Retina (tissue), 1 donor: ENCODE measurements at regions not wholly inside any gene's neighbourhood (a gene's known extent, or its start where the extent isn't known, plus 50 kb on each side); places are given as distances from the start of the nearest gene placed in this dataset.
A peak's percentile ranks its signal among the peaks of the same experiment; 100 is the strongest.
"Not testable (repeated sequence)": the region's sequence is repeated elsewhere in the genome, so short reads cannot be mapped to it uniquely, and the experiment has no call there.

ENCODE experiments used
- DNase-seq: peaks from one replicate; pipeline ENCODE4 v3.0.0-alpha.2; 2016

DNA sequence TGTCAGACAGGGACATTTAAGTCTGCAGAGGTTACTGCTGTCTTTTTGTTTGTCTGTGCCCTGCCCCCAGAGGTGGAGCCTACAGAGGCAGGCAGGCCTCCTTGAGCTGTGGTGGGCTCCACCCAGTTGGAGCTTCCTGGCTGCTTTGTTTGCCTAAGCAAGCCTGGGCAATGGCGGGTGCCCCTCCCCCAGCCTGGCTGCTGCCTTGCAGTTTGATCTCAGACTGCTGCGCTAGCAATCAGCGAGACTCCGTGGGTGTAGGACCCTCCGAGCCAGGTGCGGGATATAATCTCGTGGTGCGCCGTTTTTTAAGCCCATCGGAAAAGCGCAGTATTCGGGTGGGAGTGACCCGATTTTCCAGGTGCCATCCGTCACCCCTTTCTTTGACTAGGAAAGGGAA is 387.7 kb upstream of the ACTBL2 start:
- DNase-seq: not testable (repeated sequence)

DNA sequence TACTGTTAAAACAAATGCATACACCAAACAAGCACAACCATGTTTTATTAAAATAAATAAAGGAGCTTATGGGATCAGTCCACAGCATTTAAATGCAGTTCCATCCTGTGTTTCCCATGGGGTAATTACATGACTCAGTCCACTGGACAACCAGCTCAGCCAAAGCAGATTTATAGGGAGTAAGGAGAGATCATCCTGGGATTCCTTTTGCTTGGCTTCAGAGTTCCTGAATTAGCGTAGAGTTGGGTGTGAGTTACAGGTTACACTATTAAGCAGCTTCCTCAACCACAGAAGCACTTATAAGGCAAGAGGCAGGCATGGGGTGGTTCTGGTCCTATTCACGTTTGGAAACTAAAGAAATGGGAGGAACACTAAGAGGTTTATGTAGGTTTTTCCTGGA is 381.1 kb upstream of the ACTBL2 start:
- DNase-seq: no peak

DNA sequence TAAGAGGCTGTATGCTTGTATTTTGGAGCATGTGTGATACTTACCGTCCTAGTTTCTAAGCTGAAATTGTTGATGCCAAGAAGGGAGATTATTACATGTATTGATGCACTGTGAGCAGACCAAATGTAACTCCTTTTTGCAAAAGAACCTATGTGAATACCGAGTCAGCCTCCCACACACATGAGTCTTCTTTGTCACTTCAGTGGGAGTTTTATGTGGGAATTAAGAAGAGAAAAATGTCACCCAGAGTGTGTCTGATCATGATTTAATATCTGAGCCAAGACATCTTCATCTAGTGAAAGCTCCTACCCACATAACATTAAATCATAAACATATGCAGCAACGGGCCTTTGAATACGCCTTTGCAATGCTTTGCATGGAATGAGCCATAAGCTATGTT is 380.3 kb upstream of the ACTBL2 start:
- no peak for DNase-seq

DNA sequence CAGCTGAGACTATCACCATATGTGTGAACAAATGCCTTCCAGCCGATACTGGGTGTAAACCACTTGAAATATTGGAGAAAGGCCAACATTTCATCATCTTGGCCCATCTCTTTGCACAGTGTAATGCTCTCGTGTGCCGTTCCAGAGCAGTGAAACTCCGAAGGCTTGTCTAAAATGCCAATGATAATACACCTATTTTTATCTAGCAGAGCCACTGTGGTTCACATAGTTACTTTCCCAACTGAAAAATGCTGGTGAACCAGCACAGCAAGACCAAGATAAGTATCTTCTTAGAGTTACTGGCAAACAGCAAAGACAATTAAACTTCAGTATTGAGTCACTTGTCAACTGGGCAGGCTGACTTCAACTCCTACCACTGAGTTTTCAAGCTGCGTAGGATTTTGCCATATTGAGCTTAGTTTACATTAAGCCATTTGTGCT is 379.9 kb upstream of the ACTBL2 start:
- DNase-seq: no peak

DNA sequence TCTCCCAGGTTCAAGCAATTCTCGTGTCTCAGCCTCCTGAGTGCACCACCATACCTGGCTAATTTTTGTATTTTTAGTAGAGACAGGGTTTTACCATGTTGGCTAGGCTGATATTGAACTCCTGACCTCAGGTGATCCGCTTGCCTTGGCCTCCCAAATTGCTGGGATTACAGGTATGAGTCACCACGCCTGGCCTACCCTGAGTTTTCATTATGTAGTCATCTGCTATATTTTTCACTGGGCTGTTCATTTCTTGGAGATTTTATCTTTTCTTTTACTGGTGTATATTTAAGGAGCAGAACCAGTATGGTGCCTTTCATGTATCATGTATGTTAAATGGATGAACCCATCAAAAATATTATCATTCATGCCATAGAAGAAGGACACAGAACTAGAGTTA is 377.0 kb upstream of the ACTBL2 start:
- DNase-seq: no peak

DNA sequence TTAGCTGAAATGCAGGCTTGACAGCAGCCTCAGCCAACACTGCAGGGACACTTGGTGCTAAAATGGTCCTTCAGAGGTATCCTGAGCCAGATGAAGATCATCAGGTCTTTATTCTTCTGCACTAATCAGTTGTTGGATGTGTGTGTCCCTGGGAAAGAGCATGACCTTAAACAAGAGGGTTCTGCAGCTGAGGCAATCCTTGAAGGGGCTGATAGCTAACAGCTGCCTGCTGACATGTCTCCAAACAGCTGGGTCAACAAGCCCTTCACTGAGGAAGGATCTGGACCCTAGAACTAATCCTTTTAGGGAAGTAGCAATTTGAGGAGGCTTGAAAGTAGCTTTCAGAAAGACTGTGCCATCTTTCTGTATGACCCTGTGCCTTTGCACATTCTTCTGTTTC is 376.3 kb upstream of the ACTBL2 start:
- no peak for DNase-seq

DNA sequence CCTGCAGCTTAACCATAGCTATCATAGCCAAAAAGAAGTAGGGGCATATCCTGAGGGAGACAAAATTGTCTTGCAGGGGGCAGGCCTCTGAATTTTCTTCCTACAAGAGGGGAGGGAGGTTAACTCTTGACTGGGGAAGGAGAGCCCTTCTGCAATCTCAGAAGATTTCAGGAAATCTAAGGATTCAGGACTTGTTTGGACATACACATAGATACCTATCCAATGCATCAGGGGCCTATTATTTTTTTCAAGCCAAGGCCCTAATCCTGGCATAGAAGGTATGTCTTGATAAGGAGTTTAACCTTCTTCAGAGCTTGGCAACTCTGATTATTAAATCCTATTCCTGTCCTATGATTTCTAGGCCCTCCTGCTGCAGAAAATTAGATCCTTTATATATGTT is 375.1 kb upstream of the ACTBL2 start:
- no peak for DNase-seq

DNA sequence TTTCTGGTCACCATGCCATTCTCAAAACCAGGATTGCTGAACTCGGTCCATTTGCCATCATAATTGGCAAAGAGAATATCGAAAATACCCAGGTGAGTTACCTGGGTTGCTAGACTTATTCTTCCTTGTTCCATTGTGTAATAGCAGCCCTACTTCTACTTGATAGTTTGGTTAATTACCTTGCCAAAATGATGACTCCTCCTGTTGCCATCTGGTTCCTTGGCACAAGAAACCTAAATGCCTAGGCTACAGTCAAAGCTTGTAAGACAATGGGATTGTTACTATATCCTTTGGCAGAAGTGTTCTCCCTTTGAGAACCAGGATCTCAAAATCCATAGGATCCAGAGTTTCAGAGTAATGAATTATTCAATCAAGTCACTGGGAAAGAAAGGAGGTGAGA is 373.2 kb upstream of the ACTBL2 start:
- DNase-seq: no peak

DNA sequence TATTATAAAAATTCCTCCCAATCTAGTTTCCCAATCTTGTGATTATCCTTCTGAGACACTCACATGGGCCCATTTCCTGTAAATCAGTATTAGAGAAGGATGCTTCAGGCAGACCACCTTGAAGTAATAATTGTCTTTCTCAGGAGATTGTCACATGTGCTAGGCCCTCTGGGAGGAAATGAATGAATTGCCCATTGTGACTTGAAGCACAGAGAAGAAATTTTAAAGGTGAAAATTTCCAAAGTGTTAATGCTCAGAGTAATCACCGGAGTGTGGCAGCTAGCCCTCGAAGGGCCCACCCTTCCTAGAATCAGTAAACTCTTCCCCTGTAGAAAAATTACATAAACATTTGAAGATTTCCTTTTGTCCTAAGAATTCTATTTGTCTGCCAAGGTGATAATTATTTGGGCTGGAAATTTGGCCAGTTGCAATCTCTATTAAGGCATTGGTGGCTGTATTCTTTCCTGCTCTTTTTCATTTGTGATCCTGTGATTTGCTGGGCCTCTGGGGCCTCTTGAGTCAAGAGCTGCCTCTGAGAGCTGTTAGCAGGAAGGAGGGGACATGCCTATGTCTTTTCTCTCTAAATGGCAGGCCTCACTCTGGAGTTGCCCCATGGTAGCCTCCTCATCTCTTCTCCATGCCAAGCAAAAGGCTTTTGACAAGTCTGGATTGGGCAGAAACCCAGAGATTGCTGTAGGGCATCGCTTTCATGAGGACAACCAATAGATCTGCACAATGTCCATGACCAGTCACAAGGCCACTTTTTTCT is 371.5 kb upstream of the ACTBL2 start:
- DNase-seq: no peak

DNA sequence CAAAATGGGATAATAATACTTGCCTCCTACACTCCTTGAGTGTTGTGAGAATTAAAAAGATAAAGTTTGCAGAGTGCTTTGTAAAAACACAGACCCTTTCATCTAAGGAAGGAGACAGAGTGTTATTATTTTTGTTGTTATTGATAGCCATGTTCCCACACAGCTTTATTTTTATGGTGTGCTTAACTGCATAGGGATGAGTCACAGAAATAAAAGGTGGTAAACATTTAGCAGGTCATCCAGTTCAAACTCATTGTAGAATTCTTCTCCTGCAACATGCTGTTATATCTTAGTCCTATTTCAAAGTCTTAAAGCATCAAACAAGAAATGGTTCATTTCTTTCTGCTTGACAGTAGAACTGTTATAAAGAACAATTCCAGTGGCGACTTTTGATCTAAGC is 367.5 kb upstream of the ACTBL2 start:
- no peak for DNase-seq

DNA sequence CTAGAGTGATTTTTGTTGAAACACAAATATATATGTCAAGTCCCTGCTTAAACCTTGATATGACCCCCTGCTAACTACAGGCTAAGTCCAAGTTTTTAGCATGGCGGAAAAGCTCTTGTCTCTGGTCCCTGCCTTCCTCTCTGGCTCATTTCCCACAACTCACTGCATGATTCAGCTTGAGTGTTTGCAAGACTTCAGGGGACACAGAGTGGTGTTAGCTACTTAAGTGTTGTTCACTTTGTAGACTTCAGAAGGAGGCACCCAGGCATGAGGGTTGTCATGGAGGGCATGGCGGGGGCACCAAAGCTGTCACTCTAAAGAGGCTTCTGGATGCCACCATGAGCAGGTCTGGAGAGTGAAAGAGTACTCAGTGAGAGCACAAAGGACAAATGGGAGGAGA is 362.4 kb upstream of the ACTBL2 start:
- no peak for DNase-seq

DNA sequence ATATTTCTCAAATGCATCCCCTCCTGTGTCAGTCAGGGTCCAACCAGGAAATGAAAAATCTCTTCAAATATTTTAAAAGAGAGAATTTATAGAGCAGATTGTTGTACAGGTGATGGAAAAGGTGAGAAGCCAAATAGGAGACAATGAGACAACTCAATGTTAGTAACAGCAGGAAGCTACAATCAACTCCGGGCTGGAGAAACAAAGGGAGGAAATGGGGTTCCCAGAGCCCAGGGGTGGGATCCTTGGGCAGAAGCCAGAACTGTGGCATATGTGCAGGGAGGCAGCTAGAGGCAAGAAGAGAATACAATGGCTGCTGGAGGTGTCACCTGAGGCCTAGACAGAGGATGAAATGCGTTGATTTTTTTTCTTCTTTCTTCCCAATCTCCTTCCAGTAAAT is 361.8 kb upstream of the ACTBL2 start:
- DNase-seq: no peak

DNA sequence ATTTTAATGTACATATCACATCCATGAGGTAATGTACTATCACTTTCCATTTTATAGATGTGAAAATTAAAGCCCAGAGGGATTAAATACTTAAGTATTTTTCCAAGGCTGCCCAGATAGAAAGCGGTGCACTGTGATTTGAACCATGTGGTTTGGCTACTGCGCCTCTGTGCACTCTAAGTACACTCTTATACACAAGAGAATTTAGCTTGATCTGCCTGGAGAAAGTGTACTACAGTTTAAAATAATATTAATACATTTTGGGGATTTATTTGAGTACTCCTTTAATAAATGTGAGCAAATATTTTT is 360.4 kb upstream of the ACTBL2 start:
- no peak for DNase-seq

DNA sequence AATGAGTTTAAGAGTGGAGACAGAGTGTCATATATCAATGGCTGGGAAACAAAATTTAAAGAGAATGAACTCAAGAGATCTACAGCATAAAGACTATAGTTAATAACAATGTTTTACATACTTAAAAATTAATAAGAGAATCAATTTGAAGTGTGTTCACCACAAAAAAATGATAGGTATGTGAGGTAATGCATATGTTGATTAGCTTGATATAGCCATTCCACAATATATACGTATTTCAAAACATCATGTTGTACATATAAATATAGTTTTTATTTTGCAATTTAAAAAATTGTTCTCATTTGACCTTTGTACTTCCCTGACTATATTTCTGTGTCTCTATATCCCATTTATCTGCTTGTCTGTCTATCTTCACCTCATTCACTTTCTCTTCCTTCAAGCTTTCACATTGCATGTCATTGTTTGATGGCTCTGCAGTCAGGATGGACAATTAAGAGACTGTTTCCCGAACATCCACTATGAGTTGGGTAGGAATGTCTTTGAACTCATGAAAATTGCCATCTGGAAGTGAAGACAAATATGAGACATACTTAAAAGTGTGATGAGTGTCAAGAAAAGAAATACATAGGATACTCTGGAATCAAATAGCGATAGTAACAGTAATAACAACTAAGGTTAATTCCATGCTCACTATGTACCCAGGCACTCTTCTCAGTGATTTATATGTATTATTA is 359.9 kb upstream of the ACTBL2 start:
- DNase-seq: no peak

DNA sequence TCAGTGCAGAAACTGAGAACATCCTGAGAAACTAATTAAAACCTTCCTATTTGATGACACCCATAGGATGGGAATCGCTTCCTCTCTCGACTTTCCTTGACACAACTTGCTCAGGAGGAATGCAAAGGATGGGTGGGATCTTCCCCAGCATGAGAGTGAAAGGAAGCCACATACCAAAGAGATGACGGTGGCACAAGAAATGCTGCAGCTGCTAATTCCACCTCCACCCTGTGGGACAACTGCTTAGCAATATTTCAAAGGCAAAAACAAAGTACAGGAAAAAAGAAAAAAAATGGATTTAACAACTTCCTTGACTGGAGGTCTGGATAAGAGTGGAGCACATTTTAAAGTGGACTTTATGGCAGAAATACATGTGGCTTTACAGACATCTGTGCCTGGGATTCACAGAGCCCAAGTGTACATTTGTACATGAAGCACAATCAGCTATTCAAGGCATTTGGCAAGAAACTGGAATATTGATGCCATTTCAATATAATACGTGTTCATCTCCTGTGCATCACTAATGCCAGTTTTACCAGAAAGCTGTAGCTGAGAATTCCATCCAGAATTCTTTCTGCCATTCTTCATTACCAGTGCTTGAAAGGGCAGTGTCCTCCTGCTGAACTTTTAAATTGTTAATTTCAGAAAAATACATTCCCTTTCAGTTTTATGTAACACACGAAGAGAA is 359.2 kb upstream of the ACTBL2 start:
- peak; percentile 56 for DNase-seq

DNA sequence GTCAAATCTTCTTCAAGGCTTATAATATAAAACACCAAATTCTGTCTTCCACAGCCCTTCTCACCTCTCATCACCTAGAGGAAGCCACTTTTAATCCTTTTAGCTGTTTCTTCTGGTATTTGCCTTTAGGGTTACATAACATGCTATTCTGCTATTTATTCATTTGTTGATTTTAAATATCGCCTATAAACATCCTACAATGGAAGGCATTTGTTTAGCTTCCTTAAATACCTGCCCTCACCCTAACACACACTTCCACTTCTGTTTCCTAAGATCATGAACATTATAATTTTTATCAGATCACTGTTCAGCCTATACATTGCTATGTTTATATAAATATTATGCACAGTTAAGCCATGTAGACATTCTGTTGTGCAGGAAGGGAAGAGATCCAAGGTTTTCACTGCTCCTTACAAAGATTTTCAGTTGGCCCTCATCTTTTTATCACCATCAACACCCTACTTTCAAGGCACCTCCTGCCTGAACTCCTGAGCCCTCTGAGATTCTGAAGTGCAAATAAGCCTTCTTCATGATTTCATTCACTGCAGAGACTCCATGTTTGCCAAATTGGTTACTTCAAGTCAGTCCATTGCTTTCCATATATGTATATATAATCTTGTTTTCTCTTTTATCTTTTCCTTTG is 356.9 kb upstream of the ACTBL2 start:
- DNase-seq: no peak

DNA sequence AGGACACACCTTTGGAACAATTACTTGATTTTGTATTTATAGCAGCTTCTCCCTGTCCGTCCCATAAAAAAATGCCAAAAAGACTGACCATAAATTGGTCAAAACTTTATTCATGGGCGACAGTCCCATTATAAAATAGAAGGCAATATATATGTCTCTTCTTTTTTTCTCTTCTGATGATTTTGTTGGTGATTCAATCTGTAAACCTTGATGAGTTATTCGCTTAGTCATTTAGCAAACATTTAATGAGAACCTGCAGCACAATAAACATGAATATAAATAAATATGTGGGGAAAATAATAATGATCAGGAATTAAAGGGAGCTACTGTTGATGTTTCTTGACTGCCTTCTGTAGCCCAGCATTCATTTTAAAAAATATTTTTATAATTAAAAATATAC is 356.4 kb upstream of the ACTBL2 start:
- DNase-seq: no peak

DNA sequence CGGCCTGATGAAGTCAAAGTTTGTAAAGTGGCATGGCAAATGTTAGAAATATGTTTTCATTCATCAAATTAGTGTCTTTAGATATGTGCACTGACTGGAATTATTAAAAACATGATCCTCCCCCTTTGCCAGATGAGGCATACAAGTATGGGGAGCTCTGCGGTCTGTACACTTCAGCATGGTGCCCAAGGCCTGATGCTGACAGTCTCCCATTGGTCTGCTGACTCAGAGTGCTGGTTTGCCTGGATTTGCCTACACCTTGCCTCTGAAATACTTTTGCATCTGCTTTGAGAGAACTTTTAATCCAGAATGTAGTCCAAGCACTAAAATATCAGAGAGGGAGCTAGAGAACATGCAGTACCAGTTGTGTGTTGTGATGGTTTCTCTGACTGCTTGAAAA is 354.3 kb upstream of the ACTBL2 start:
- no peak for DNase-seq

DNA sequence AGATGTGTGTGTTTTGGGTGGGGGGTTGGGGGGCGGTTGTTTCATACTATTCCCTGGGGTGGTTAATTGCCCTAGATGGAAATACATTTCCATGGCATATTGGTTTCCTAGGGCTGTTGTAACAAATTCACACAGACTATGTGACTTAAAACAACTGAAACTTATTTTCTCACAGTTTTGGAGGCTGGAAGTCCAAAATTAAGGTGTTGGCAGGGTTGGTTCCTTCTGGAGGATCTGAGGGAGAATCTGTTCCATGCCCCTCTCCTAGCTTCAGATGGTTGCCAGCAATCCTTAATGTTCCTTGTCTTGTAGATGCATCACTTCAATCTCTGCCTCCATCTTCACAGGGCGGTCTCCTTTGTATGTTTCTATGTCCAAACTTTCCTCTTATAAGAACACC is 353.7 kb upstream of the ACTBL2 start:
- no peak for DNase-seq

DNA sequence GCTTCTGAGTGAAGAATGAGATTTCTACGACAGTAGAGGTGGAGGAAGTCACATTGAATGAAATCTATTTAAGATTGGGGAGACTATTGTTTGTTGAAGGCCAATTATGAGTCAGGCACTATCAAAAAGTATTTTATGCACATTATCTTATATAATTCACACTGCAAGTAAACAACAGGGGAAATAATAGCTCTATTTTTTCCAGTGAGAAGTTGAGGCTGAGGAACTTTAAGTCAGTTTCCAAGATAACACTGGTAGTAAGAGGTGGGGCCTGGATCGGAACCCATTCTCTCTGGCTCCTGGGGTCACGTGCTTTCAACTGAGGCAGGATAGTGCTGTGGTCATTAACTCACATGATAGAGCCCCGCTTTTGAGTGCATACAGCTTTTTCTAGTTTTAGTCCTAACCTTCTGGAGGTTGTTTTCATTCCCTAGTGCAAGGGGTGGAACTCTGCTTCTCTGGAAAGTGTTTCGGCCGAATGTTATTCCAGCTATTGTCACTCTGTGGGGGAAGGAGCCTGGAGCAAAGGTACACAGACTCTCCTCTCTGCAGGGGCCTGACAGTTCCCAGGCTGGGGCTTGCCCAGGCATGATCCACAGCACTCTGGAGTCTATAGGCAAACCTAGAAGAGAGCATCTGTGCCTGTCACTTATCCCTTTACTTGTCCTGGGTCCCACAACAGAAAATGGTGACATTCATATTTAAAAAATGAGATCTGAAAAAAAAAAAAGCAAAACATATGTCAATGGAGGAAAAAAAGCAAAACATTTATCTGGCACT is 352.4 kb upstream of the ACTBL2 start:
- no peak for DNase-seq

DNA sequence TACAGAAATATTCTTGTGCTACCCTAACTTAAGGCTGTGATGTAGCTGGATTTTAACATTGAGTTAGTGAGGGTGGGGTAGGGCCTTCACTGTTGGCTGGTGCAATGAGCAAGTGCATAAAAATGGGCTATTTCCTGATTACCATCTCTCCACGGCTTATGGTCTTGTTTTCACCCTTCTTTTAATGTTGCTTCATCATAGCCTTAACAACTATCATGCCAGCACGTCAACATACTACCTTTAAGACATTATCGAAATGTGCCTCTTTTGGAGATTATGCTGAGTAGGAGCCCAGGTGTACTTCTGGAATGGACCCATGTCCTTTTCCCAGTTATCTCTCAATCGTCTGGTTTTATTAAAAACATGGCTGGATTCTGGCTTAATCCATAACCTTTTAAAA is 350.9 kb upstream of the ACTBL2 start:
- DNase-seq: no peak

DNA sequence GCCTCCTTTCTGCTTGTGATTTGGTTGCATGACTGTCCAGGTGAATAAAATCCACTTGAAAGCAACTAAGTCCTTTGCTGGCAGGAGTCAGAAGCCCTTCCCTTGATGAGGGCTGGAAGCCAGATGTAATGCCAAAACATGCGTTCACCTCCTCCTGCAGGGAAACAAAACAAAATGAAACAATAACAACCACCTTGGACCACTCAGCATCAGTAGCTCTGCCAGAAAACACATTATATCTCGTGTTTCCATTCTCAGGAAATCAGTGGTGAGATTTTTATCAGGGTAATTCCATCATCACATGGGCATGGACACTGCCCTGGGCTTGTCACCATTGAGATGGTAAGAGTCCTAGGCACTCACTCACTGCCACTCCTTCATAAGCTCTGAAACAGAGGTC is 350.3 kb upstream of the ACTBL2 start:
- DNase-seq: no peak

DNA sequence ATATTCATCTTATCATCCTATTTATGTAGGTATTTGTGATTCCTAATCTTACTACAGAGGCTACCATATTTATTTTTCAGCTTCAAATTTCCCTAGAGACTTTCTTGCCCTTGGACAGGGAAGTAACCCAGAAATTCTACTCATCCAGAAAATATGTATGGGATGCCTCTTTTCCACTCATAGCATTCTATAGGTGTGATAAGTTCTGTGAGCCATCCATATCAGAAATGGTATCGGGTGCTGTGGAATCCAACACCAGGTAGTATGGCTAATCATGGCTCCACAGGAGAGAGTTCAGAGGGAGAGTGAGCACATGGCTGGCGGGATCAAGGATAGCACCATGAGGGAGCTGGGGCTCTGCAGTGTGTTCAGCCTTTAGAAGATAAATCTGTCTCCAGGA is 349.3 kb upstream of the ACTBL2 start:
- no peak for DNase-seq
